ENCODE measurements at regions not wholly inside any gene's neighbourhood (a gene's known extent, or its start where the extent isn't known, plus 50 kb on each side); places are given as distances from the start of the nearest gene placed in this dataset.

DNA sequence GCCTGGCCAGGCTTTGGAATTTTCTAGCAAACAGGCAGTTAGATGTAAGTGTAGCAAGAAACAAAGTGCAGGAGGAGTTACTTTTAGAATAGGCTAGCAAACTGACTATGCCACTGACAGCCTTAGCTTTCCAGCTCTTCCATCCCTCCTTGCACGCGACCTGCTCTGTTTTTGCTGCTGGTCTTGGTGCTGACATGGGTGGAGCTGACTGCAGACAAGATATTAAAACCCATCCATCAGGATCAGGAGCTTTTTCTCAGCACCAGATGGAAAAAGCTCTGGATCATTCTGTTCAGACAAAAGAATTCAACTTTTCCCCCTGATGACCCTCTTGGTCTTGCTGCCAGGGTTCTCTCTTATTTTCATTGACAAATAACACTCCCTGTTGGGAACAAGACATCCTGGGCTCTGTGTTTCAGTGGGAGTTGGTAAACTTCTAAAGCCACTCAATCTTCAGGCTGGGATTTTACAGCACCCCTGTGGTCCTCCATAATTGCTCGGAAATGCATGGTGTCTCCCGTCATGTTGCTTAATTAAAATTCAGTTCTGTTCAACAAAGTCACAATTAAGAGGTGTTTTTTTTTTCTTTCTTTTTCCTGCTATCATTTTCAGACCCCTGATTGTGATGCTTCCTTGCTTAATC, 240.0 kb upstream of the LARGE1 start:
- intact Hi-C loops (cut with DNase I), result no loop called here
- H3K9me3 ChIP-seq, result no peaks in the 10 kb centered on the region
- no peaks in the 10 kb centered on the region for H3K4me1 ChIP-seq
- no peak for DNase-seq (ENCODE audit: extremely low spot score)
- WGBS, result 13% methylated on average over 4 of the region's 4 CpGs
- H3K4me3 ChIP-seq, result no peak overlapping the region
- no peaks in the 10 kb centered on the region for H3K36me3 ChIP-seq
- TF ChIP-seq EP300 (IDR thresholded peaks at IDR 0.05), result no peak
- TF ChIP-seq POLR2A (IDR thresholded peaks at IDR 0.05; ENCODE audit: low read depth), result no peak
- TF ChIP-seq POLR2AphosphoS5 (IDR thresholded peaks at IDR 0.05), result no peak
- TF ChIP-seq, protein P1, sequence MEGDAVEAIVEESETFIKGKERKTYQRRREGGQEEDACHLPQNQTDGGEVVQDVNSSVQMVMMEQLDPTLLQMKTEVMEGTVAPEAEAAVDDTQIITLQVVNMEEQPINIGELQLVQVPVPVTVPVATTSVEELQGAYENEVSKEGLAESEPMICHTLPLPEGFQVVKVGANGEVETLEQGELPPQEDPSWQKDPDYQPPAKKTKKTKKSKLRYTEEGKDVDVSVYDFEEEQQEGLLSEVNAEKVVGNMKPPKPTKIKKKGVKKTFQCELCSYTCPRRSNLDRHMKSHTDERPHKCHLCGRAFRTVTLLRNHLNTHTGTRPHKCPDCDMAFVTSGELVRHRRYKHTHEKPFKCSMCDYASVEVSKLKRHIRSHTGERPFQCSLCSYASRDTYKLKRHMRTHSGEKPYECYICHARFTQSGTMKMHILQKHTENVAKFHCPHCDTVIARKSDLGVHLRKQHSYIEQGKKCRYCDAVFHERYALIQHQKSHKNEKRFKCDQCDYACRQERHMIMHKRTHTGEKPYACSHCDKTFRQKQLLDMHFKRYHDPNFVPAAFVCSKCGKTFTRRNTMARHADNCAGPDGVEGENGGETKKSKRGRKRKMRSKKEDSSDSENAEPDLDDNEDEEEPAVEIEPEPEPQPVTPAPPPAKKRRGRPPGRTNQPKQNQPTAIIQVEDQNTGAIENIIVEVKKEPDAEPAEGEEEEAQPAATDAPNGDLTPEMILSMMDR (IDR thresholded peaks at IDR 0.05), result no peak
- peaks cover 0 to 21% (median 0%) of the 10 kb centered on the region in 4 donors for H3K27me3 ChIP-seq
- no peak overlapping the region for H3K27ac ChIP-seq (replicated peaks in 1 of 4)

DNA sequence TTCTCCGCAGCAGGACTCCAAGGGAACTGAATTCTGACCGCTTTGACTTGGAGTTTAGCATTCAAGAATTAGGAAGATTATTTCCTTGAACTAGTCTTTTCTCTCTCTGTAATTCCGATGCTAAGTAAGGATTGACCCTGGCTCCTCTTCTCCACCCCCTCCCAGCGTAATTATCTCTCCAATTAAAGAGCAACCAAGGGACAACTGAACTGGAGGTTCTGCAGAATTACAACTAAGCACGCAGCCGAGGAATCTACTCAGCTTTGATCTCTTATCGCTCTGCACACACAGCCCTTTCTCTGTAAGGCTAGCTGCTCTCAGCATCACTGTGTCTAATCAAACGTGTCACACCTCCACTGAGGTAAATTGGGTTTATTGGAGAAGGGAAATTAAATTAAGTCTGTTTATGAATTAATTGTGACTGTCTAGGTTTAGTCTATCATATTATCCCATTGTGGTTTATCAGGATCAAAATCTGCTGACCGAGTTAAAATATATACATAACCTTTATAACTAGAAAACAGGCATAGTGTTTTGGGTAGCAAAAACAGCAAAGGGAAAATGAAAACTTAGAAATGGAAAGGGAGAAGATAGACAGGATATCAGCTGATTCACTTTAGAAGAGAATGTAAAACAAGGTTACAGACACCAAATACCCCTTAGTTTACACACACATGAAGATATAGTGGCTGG, 241.3 kb upstream of the LARGE1 start:
- Histone ChIP-seq H3K4me1 (no peaks in the 10 kb centered on the region), H3K27ac (replicated peaks in 1 of 4) (no peak overlapping the region), H3K27me3 (peaks cover 0 to 16% (median 0%) of the 10 kb centered on the region in 4 donors), H3K4me3 (no peak overlapping the region), H3K36me3 (no peaks in the 10 kb centered on the region), H3K9me3 (no peaks in the 10 kb centered on the region)
- intact Hi-C loops (cut with DNase I), result no loop called here
- 53% methylated on average over 9 of the region's 9 CpGs for WGBS
- no peak for DNase-seq (ENCODE audit: extremely low spot score)
- TF ChIP-seq POLR2A (IDR thresholded peaks at IDR 0.05; ENCODE audit: low read depth) (no peak), POLR2AphosphoS5 (IDR thresholded peaks at IDR 0.05) (no peak), EP300 (IDR thresholded peaks at IDR 0.05) (no peak)
- TF ChIP-seq, protein P1 (IDR thresholded peaks at IDR 0.05), result no peak

DNA sequence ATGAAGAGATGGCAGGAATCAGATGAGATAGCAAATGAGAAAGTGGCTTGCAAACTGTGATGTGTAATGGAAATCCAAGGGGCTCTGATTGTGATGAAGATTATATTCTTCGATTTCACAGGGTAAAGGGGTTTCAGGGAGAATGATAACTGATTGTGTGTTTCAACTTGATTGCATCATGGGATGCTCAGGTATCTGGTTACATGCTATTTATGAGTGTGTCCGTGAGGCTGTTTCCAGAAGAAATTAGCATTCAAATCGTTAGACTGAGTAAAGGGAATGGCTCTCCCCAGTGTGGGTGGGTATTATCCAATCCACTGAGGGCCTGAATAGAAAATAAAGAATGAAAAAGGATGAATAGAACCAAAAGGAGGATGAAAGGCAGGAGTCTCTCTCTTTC, 278.7 kb upstream of the LARGE1 start:
- no peaks in the 10 kb centered on the region for H3K27me3 ChIP-seq
- WGBS, result 69% methylated on average over 3 of the region's 3 CpGs
- DNase-seq (ENCODE audit: extremely low spot score), result peak; percentile 24

DNA sequence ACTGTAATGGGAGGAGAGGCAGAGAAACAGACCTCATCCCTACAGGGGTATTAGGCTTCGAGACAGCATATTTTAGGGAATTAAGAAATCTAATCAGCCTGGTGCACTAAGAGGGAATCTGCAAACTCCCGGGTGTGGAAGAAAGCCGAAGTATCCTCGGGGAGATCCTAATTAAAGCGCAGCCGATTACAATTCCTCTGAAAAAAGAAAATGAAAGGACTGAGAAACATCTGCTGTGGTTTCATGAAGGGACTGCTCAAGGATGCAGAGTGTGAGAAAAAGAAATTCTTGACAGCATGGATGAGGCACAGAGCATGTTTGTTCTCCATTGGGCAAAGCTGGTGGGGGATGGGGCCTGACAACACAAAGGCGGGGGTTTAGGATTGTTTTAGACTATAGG, 290.0 kb upstream of the LARGE1 start:
- 76% methylated on average over 7 of the region's 7 CpGs for WGBS
- H3K9me3 ChIP-seq, result peaks cover 0 to 8% (median 1%) of the 10 kb centered on the region in 4 donors
- H3K4me1 ChIP-seq, result no peaks in the 10 kb centered on the region
- TF ChIP-seq EP300 (IDR thresholded peaks at IDR 0.05), result no peak
- TF ChIP-seq, protein P1 (IDR thresholded peaks at IDR 0.05), result no peak
- TF ChIP-seq POLR2AphosphoS5 (IDR thresholded peaks at IDR 0.05), result no peak
- TF ChIP-seq POLR2A (IDR thresholded peaks at IDR 0.05; ENCODE audit: low read depth), result no peak
- no peak overlapping the region for H3K4me3 ChIP-seq
- H3K27ac ChIP-seq (replicated peaks in 1 of 4), result no peak overlapping the region
- no peaks in the 10 kb centered on the region for H3K36me3 ChIP-seq
- H3K27me3 ChIP-seq, result no peaks in the 10 kb centered on the region
- intact Hi-C loops (cut with DNase I), result no loop called here
- DNase-seq (ENCODE audit: extremely low spot score), result no peak

More for the DNA sequence above, 278.7 kb upstream of the LARGE1 start:
- TF ChIP-seq POLR2AphosphoS5 (IDR thresholded peaks at IDR 0.05) (no peak), POLR2A (IDR thresholded peaks at IDR 0.05; ENCODE audit: low read depth) (no peak), EP300 (IDR thresholded peaks at IDR 0.05) (no peak)
- TF ChIP-seq, protein P1 (IDR thresholded peaks at IDR 0.05), result no peak
- intact Hi-C loops (cut with DNase I), result no loop called here
- Histone ChIP-seq H3K9me3 (no peaks in the 10 kb centered on the region), H3K27ac (replicated peaks in 1 of 4) (no peak overlapping the region), H3K4me1 (no peaks in the 10 kb centered on the region), H3K4me3 (no peak overlapping the region), H3K36me3 (no peaks in the 10 kb centered on the region)
